ENCODE measurements at regions not wholly inside any gene's neighbourhood (a gene's known extent, or its start where the extent isn't known, plus 50 kb on each side); places are given as distances from the start of the nearest gene placed in this dataset.

DNA sequence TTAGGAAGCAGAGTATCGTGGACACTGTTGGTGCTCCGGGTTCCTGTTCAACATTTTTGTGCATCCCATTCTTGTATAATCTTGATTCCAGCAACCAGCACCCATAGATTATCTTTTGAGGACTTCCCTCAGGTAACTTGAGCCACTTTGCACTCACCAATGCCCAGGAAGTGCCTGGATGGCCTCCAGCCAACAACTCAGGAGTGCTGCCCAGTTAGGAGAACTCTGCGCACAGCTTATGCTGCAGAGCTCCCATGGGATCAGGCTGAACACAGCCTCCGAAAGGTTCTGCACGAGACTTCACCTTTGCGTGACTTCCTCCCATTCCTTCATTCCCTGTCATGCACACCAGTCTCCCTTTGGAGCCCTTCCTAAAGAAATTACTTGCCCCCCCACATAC is 64.3 kb upstream of the LRRN1 start (continued):
- TF ChIP-seq TEAD4 (IDR thresholded peaks at IDR 0.05; ENCODE audit: low read depth, low read length) = no peak

DNA sequence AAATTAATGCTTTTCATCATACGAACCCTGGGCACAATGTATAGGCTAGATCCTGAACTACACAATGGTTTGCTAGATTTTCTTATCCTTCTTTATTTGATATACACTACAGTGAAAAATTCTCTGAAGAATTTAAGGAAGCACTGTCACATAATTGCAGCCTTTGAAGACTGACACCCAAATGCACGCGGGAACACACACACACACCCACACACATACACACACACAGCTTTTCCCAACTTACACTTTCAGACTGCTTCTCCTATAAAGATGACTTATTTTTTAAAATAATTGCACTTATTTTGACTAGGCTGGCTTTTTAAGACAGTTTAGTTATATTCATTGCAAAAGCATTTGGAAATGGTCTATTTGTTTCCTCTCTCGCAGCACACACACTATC is 70.0 kb upstream of the LRRN1 start:
- WGBS, 2 experiments (ENCODE audit: extremely low coverage in 1 of 2, insufficient coverage in 1 of 2, insufficient read length in 1 of 2, insufficient replicate concordance in 2 of 2, low coverage in 1 of 2, low lambda C conversion rate in 2 of 2, missing lambda C conversion rate in 1 of 2) = 86% methylated on average over 4 of the region's 4 CpGs; no CpG with 5 or more reads in 1 of the 2 experiments
- H4K20me1 ChIP-seq (replicated peaks in 1 of 2; ENCODE audit: control insufficient read depth in 1 of 2, insufficient read depth in 2 of 2, low read length in 2 of 2) = no peaks in the 10 kb centered on the region
- H4K8ac ChIP-seq (ENCODE audit: extremely low read depth, insufficient read depth, low read length) = no peak overlapping the region
- ChIA-PET POLR2A (ENCODE audit: partially characterized antibody) (interaction anchor here (0.6 to 1.7 kb wide), 2 partner anchors 69 to 114 kb away, joined by 3 to 4 read pairs; no protein-coding TSS in a partner anchor), CTCF (ENCODE audit: partially characterized antibody) (interaction anchor here (1.4 kb wide), 1 partner anchor 12 kb away, joined by 3 read pairs; no protein-coding TSS in a partner anchor)
- no peaks in the 10 kb centered on the region for H3K4me1 ChIP-seq (replicated peaks in 1 of 4; ENCODE audit: control insufficient read depth in 3 of 4, insufficient read depth in 4 of 4, low read length in 3 of 4)
- DNase-seq (ENCODE audit: low read depth in 1 of 2, low spot score in 2 of 2) = no peak
- no peak overlapping the region for H3K4me2 ChIP-seq (ENCODE audit: insufficient read depth in 1 of 2, low read depth in 2 of 2, low read length in 2 of 2)
- no peak overlapping the region for H4K91ac ChIP-seq (replicated peaks; ENCODE audit: insufficient read length, low read length)
- no peak overlapping the region for H2BK12ac ChIP-seq (ENCODE audit: low read depth, low read length)
- no peak overlapping the region for H3K56ac ChIP-seq (replicated peaks; ENCODE audit: insufficient read length, low read depth, low read length)
- no peak overlapping the region for H3K18ac ChIP-seq (ENCODE audit: extremely low read depth, low read length)
- H3K9me3 ChIP-seq (ENCODE audit: insufficient read depth in 2 of 2, low read depth in 1 of 2, low read length in 1 of 2) = no peaks in the 10 kb centered on the region
- no peak for FAIRE-seq
- no peak overlapping the region for H3K14ac ChIP-seq (ENCODE audit: insufficient read length)
- H4K5ac ChIP-seq (ENCODE audit: insufficient read length, low read depth, low read length) = no peak overlapping the region
- no peak overlapping the region for H2AFZ ChIP-seq (ENCODE audit: low read length)
- no peak overlapping the region for H3K9ac ChIP-seq (replicated peaks in 1 of 4; ENCODE audit: extremely low read depth in 1 of 4, low read depth in 3 of 4, low read length in 3 of 4)
- H2BK120ac ChIP-seq (replicated peaks; ENCODE audit: low read depth, low read length) = no peak overlapping the region
- H3K23ac ChIP-seq (ENCODE audit: insufficient read length) = no peak overlapping the region
- H3K4me3 ChIP-seq (ENCODE audit: extremely low read depth in 1 of 4, insufficient read depth in 2 of 4, low read depth in 3 of 4, low read length in 4 of 4) = no peak overlapping the region
- H3K79me2 ChIP-seq (ENCODE audit: control insufficient read depth in 1 of 2, insufficient read depth in 2 of 2, low read length in 2 of 2) = no peaks in the 10 kb centered on the region
- H3K4ac ChIP-seq (replicated peaks; ENCODE audit: insufficient read length, low read depth, low read length) = no peak overlapping the region
- H2AK5ac ChIP-seq (ENCODE audit: low read depth, low read length) = no peak overlapping the region
- no peaks in the 10 kb centered on the region for H3K36me3 ChIP-seq (ENCODE audit: control insufficient read depth in 2 of 4, insufficient read depth in 4 of 4, low read length in 3 of 4)
- H3K79me1 ChIP-seq (ENCODE audit: low read depth, low read length) = no peaks in the 10 kb centered on the region
- no peaks in the 10 kb centered on the region for H3K27me3 ChIP-seq (replicated peaks in 1 of 4; ENCODE audit: control insufficient read depth in 3 of 4, extremely low read depth in 1 of 4, insufficient read depth in 3 of 4, low read length in 3 of 4)
- no peak overlapping the region for H2BK20ac ChIP-seq (ENCODE audit: low read length)
- no peak for TF ChIP-seq TAF7 (optimal IDR thresholded peaks at IDR 0.05; ENCODE audit: borderline replicate concordance, low read depth, low read length)
- TF ChIP-seq CBX8 (IDR thresholded peaks at IDR 0.05; ENCODE audit: borderline replicate concordance, low read depth, low read length) = no peak
- no peak for TF ChIP-seq POLR2A (IDR thresholded peaks at IDR 0.05; ENCODE audit: control extremely low read depth in 1 of 2, low read depth in 2 of 2, low read length in 2 of 2)
- no peak for TF ChIP-seq FOSL1 (IDR thresholded peaks at IDR 0.05; ENCODE audit: insufficient read depth, low read depth, low read length)
- TF ChIP-seq RAD21 (IDR thresholded peaks at IDR 0.05 in 1 of 2, conservative IDR thresholded peaks at IDR 0.05 in 1 of 2; ENCODE audit: low read depth in 2 of 2, low read length in 2 of 2) = no peak
- no peak for TF ChIP-seq NRF1 (IDR thresholded peaks at IDR 0.05; ENCODE audit: low read depth, low read length)
- TF ChIP-seq RNF2 (IDR thresholded peaks at IDR 0.05; ENCODE audit: borderline replicate concordance, low read depth, low read length, missing control alignments, poor library complexity, severe bottlenecking) = no peak
- TF ChIP-seq GTF2F1 (IDR thresholded peaks at IDR 0.05; ENCODE audit: borderline replicate concordance, low read depth, low read length) = no peak
- TF ChIP-seq KDM1A (IDR thresholded peaks at IDR 0.05; ENCODE audit: borderline replicate concordance, low read length) = no peak
- no peak for TF ChIP-seq SP2 (IDR thresholded peaks at IDR 0.05; ENCODE audit: low read length)
- TF ChIP-seq ZNF274 (IDR thresholded peaks at IDR 0.05; ENCODE audit: borderline replicate concordance, extremely low read depth, low read length) = no peak
- H2BK15ac ChIP-seq (ENCODE audit: low read length) = no peak overlapping the region
- H3K27ac ChIP-seq (ENCODE audit: low read depth, low read length) = no peak overlapping the region
- no peak overlapping the region for H2BK5ac ChIP-seq (ENCODE audit: low read depth, low read length)
- H3K23me2 ChIP-seq (ENCODE audit: low read depth, low read length) = no peaks in the 10 kb centered on the region

Data from H1 (cell line).